A673 (cell line): ENCODE measurements at regions not wholly inside any gene's neighbourhood (a gene's known extent, or its start where the extent isn't known, plus 50 kb on each side); places are given as distances from the start of the nearest gene placed in this dataset.
A peak's percentile ranks its signal among the peaks of the same experiment; 100 is the strongest.

ENCODE experiments used
- BruUV-seq: library from RNA; stranded (reverse); fragments of 400-500 nt; replicated peaks from 2 replicates; lab custom pipeline; 2021; lab: Mats Ljungman, UMichigan
- CTCF ChIA-PET: fragments of 300-600 bp; sonication (Branson Sonifier 250); formaldehyde crosslinking; loops from one replicate; lab custom pipeline; 2022; ENCODE audit warnings: antibody characterized with exemption; lab: Charles Lee
- POLR2A ChIA-PET: fragments of 300-600 bp; sonication (Branson Sonifier 250); formaldehyde crosslinking; loops from one replicate; lab custom pipeline; 2022; ENCODE audit warnings: antibody characterized with exemption; ENCODE audit not compliant: low non-redundant PET; lab: Charles Lee
- DNase-seq: peaks from one replicate; pipeline ENCODE4 v3.0.0-alpha.2; 2015; ENCODE audit warnings: low spot score
- H3K27ac ChIP-seq: fragments of 200-600 bp; sonication (generic); 2 replicates; pipeline ENCODE4 v1.5.1; 2016; ENCODE audit warnings: mixed run types, low read depth, mild to moderate bottlenecking, mixed read lengths, antibody characterized with exemption, low read length; ENCODE audit not compliant: poor library complexity, severe bottlenecking
- H3K27me3 ChIP-seq: fragments of 200-600 bp; sonication (generic); replicated peaks from 2 replicates; pipeline ENCODE4 v1.6.1; 2017; ENCODE audit warnings: mixed run types, low read depth, mild to moderate bottlenecking, mixed read lengths, antibody characterized with exemption, low read length; ENCODE audit not compliant: insufficient read depth, poor library complexity
- H3K36me3 ChIP-seq: fragments of 200-600 bp; sonication (generic); 2 replicates; pipeline ENCODE4 v1.6.1; 2016; ENCODE audit warnings: mixed run types, mild to moderate bottlenecking, mixed read lengths, antibody characterized with exemption, low read length; ENCODE audit not compliant: insufficient read depth, poor library complexity, severe bottlenecking
- H3K4me1 ChIP-seq: fragments of 200-600 bp; sonication (generic); 2 replicates; pipeline ENCODE4 v1.6.1; 2017; ENCODE audit warnings: mixed run types, mild to moderate bottlenecking, mixed read lengths, antibody characterized with exemption, low read length; ENCODE audit not compliant: insufficient read depth, poor library complexity, severe bottlenecking
- H3K4me3 ChIP-seq: fragments of 200-600 bp; sonication (generic); 2 replicates; pipeline ENCODE4 v1.5.1; 2016; ENCODE audit warnings: low read depth, mixed run types, mild to moderate bottlenecking, mixed read lengths, low read length; ENCODE audit not compliant: poor library complexity, severe bottlenecking
- H3K9me3 ChIP-seq: fragments of 200-600 bp; sonication (generic); 2 replicates; pipeline ENCODE4 v1.6.1; 2016; ENCODE audit warnings: mixed run types, low read depth, mild to moderate bottlenecking, mixed read lengths, antibody characterized with exemption, low read length; ENCODE audit not compliant: poor library complexity, severe bottlenecking
- EZH2 ChIP-seq: fragments of 200-600 bp; sonication (generic); IDR thresholded peaks from 2 replicates; pipeline ENCODE4 v1.6.1; 2017; ENCODE audit warnings: borderline replicate concordance, low read depth, mild to moderate bottlenecking, mixed read lengths, antibody characterized with exemption, low read length; ENCODE audit not compliant: poor library complexity, severe bottlenecking
- intact Hi-C: fragments of 100-400 bp; cut with micrococcal nuclease; formaldehyde crosslinking; loops from one replicate; pipeline ENCODE4 v1.10.0; 2022; ENCODE audit not compliant: unreplicated experiment
- TF ChIP-seq, protein P1 (sequence below): fragments of 300-800, 200-600 bp; sonication (generic); conservative IDR thresholded peaks from 2 replicates; pipeline ENCODE4 v1.5.1; 2017; ENCODE audit warnings: low read depth, mild to moderate bottlenecking, antibody characterized with exemption, low read length, moderate library complexity, mixed read lengths

DNA sequence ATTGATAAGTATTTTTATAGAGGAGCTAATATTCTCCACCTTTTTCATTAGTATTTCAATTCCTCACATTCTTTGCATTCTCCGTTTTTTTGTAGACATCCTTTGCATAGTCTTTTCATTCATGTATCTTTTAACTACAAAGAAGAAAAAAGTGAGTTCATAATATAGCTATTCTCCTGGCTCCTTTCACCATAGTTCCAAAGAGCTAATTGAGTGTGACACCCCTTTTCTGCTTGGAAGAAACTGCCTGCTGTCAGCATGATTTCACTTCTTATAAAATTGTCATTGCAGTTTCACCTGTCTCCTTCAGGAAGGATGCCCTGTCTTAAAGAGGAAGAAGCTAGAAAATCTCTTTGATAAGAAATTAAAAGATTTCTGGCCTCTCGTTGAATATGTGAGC lies 991.1 kb downstream of the KCNT2 start:
- DNase-seq, result no peak
- intact Hi-C loops, result no loop called here
- no peak overlapping the region for H3K27ac ChIP-seq
- no peak overlapping the region for H3K4me3 ChIP-seq
- H3K9me3 ChIP-seq, result no peaks in the 10 kb centered on the region
- ChIA-PET CTCF (no interaction called here), POLR2A (interaction anchor here (0.7 kb wide), 1 partner anchor 1202 kb away, joined by 3 read pairs; no protein-coding TSS in a partner anchor)
- TF ChIP-seq EZH2, result no peak
- TF ChIP-seq, protein P1, sequence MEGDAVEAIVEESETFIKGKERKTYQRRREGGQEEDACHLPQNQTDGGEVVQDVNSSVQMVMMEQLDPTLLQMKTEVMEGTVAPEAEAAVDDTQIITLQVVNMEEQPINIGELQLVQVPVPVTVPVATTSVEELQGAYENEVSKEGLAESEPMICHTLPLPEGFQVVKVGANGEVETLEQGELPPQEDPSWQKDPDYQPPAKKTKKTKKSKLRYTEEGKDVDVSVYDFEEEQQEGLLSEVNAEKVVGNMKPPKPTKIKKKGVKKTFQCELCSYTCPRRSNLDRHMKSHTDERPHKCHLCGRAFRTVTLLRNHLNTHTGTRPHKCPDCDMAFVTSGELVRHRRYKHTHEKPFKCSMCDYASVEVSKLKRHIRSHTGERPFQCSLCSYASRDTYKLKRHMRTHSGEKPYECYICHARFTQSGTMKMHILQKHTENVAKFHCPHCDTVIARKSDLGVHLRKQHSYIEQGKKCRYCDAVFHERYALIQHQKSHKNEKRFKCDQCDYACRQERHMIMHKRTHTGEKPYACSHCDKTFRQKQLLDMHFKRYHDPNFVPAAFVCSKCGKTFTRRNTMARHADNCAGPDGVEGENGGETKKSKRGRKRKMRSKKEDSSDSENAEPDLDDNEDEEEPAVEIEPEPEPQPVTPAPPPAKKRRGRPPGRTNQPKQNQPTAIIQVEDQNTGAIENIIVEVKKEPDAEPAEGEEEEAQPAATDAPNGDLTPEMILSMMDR, result no peak
- H3K36me3 ChIP-seq, result no peaks in the 10 kb centered on the region
- no peaks in the 10 kb centered on the region for H3K27me3 ChIP-seq
- no TSS peak for BruUV-seq
- no peaks in the 10 kb centered on the region for H3K4me1 ChIP-seq

DNA sequence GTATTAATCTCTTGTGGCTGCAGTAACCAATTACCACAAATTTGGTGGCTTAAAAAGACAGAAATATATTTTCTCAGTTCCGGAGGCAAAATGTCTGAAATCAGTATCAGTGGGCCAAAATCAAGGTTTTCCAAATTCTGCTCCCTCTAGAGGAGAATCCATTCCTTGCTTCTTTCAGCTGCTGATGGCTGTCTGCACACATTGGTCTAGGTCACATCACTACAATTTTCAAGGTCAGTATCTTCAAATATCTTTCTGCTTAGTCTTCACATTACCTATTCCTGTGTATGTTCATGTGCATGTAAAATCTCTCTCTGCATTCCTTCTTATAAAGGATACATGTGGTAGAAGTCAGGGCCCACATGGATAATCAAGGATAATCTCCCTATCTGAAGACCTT lies 999.4 kb downstream of the KCNT2 start:
- no peaks in the 10 kb centered on the region for H3K4me1 ChIP-seq
- no peak overlapping the region for H3K27ac ChIP-seq
- TF ChIP-seq, protein P1, result peak; percentile 29
- TF ChIP-seq EZH2, result no peak
- ChIA-PET CTCF (no interaction called here), POLR2A (no interaction called here)
- H3K4me3 ChIP-seq, result no peak overlapping the region
- intact Hi-C loops, result no loop called here
- H3K36me3 ChIP-seq, result no peaks in the 10 kb centered on the region
- no peaks in the 10 kb centered on the region for H3K27me3 ChIP-seq
- DNase-seq, result no peak
- H3K9me3 ChIP-seq, result no peaks in the 10 kb centered on the region
- BruUV-seq, result no TSS peak

DNA sequence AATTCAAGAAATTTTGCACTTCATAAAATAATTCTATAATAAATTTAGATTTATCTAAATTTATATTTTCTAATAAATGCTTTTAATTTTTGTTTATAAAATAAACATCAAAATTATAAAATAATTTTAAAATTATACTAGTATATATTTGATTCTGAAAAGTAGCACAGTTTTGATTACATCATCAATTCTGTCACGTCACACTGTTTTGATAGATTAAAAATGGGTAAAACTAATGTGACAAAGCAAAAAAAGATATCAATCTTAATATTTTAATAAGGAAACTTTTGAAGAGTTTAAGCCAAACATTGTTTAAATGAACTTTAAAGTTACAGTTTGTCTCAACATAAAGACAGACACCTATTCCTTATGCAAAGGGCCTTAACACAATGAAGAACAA lies 1001.8 kb downstream of the KCNT2 start:
- H3K27me3 ChIP-seq, result no peaks in the 10 kb centered on the region
- DNase-seq, result no peak
- H3K27ac ChIP-seq, result no peak overlapping the region
- CTCF ChIA-PET, result no interaction called here
- TF ChIP-seq EZH2, result no peak
- TF ChIP-seq, protein P1, result no peak
- H3K9me3 ChIP-seq, result no peaks in the 10 kb centered on the region
- H3K4me1 ChIP-seq, result no peaks in the 10 kb centered on the region
- BruUV-seq, result no TSS peak
- POLR2A ChIA-PET, result no interaction called here
- no peak overlapping the region for H3K4me3 ChIP-seq
- intact Hi-C loops, result no loop called here
- H3K36me3 ChIP-seq, result no peaks in the 10 kb centered on the region
